Esophagus muscularis mucosa (tissue), 3 donors: ENCODE measurements at regions not wholly inside any gene's neighbourhood (a gene's known extent, or its start where the extent isn't known, plus 50 kb on each side); places are given as distances from the start of the nearest gene placed in this dataset.

ENCODE experiments used
- EP300 ChIP-seq: sonication (generic); formaldehyde crosslinking; IDR thresholded peaks from one replicate; pipeline ENCODE4 v1.6.1; 2017; ENCODE audit warnings: antibody characterized with exemption
- POLR2A ChIP-seq: fragments of 450-650 bp; IDR thresholded peaks from one replicate; pipeline ENCODE4 v1.6.1; 2017; ENCODE audit warnings: antibody characterized with exemption, moderate library complexity, mild to moderate bottlenecking, low read depth
- POLR2AphosphoS5 ChIP-seq, 2 donors: sonication (generic); formaldehyde crosslinking; IDR thresholded peaks; one replicate each; pipeline ENCODE4 v1.6.1; 2017; ENCODE audit warnings: antibody characterized with exemption in 2 of 2

GRCh38 chr4:161061046-161061445 lies 1102.8 kb downstream of the FSTL5 start:
- TF ChIP-seq POLR2AphosphoS5 (IDR thresholded peaks at IDR 0.05) (no peak), POLR2A (no peak), EP300 (no peak)
